ENCODE measurements at regions not wholly inside any gene's neighbourhood (a gene's known extent, or its start where the extent isn't known, plus 50 kb on each side); places are given as distances from the start of the nearest gene placed in this dataset.
A peak's percentile ranks its signal among the peaks of the same experiment; 100 is the strongest.

DNA sequence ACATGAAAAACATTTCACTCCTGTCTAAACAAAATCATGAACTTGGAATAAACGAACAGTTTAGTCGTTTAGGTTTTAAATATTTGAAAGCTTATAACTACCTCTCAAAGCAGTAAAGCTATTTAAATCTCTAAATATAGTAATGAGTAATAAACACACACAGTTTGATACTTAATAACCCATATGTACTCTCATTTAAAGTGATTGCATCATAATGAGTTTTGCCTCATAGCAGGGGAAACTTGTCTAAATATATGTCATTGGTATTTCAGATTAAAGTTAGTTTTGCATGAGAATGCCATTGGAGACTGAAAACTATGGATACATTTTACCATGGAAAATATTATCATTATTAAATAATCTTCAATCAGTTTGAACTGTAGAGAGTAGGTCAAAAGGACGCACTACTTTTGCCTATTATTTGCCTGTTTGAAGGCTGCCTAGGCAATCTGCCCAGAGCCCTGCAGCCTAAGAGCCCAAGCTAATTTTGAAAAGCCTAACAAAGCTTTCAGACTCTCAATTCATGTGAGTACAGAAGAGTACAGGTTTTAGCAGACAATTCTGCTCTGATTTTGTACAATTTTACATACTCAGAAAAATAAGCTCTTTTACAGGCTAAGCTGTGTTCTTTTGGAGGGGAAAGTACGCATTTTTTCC lies 632.8 kb downstream of the HACE1 start:
- no peak for DNase-seq (ENCODE audit: low read depth)
- no peak overlapping the region for H3K4me3 ChIP-seq (ENCODE audit: low read depth, low read length)
- TF ChIP-seq, protein P1, sequence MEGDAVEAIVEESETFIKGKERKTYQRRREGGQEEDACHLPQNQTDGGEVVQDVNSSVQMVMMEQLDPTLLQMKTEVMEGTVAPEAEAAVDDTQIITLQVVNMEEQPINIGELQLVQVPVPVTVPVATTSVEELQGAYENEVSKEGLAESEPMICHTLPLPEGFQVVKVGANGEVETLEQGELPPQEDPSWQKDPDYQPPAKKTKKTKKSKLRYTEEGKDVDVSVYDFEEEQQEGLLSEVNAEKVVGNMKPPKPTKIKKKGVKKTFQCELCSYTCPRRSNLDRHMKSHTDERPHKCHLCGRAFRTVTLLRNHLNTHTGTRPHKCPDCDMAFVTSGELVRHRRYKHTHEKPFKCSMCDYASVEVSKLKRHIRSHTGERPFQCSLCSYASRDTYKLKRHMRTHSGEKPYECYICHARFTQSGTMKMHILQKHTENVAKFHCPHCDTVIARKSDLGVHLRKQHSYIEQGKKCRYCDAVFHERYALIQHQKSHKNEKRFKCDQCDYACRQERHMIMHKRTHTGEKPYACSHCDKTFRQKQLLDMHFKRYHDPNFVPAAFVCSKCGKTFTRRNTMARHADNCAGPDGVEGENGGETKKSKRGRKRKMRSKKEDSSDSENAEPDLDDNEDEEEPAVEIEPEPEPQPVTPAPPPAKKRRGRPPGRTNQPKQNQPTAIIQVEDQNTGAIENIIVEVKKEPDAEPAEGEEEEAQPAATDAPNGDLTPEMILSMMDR (IDR thresholded peaks at IDR 0.05; ENCODE audit: control insufficient read depth, extremely low read depth, insufficient read depth): no peak

DNA sequence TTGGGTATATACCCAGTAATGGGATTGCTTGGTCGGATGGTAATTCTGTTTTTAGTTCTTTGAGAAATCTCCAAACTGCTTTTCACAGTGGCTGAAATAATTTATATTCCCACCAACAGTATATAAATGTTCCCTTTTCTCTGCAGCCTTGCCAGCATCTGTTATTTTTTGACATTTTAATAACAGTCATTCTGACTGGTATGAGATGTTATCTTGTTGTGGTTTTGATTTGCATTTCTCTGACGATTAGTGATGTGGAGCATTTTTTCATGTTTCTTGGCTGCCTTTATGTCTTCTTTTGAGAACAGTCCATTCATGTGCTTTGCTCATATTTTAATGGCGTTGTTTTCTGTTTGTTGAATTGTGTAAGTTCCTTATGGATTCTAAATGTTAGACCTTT lies 641.6 kb downstream of the HACE1 start:
- H3K4me3 ChIP-seq (ENCODE audit: low read depth, low read length): no peak overlapping the region
- TF ChIP-seq, protein P1 (IDR thresholded peaks at IDR 0.05; ENCODE audit: control insufficient read depth, extremely low read depth, insufficient read depth): no peak
- no peak for DNase-seq (ENCODE audit: low read depth)

DNA sequence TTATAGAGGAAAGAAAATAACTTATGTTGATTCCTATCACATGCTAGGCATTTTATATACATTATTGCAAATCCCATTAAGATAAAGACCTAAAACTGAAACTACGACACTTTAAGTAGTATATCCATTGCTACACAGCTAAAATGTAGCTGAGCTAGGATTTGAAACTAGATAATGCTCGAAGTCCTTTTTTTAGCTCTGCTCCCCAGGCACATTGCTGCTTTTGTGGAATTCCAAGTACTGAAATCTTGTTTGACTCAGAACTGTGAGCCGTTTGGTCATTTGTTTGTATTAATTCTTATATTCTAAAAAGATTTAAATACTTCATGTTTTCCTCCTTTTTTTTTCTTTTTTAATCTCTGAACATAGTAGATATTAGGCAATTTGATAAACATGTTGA lies 644.8 kb downstream of the HACE1 start:
- no peak for DNase-seq (ENCODE audit: low read depth)

DNA sequence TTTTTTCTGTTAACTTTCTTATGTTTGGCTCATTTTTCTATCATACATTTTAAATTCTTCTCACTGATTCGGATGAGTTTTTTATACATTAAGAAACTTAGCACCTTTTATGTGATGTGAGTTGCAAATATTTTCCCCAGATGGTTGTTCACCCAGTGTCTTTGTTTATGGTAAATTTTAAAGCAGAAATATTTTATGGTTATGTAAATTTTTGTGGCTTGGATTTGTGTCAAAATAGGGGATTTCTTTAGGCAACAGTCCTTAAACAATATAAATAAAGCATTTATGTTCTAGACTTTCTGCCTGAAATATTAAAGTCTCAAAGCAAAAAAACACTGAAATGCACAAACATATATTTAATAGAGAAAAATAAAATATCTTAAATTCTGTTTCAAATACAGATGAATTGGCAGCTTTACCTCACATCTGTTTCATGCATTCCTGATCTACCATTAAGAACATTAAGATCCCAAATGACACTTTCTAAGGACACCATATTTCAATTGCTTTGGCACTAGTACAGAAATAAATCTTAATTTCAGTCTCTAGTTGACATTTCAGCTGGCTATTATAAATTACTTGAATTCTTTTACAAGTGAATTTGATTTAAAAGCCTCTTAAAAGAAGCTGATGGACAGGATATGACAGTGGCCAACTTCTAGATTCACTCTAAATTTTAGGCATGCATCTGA lies 646.6 kb downstream of the HACE1 start:
- no peak for DNase-seq (ENCODE audit: low read depth)
- no peak overlapping the region for H3K4me3 ChIP-seq (ENCODE audit: low read depth, low read length)
- TF ChIP-seq, protein P1 (IDR thresholded peaks at IDR 0.05; ENCODE audit: control insufficient read depth, extremely low read depth, insufficient read depth): no peak

More for the DNA sequence above, 644.8 kb downstream of the HACE1 start:
- no peak overlapping the region for H3K4me3 ChIP-seq (ENCODE audit: low read depth, low read length)
- TF ChIP-seq, protein P1 (IDR thresholded peaks at IDR 0.05; ENCODE audit: control insufficient read depth, extremely low read depth, insufficient read depth): no peak

DNA sequence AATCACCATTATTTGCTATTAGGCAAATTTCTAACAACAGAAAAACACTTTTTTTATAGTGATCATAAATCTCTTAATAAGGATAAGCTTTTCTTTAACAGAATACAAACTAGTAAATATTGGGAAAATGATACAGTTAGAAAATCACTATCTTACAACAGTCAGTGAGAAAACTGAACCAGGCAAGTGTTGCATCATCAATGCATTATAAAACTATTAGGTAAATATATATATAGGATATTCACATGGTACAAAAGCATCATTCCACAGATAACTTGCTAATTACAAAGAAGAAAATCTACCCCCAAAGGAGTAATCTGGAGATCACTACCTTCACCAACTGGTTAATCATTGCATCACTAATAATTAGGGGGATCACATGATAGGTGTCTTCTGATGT lies 652.1 kb downstream of the HACE1 start:
- no peak for DNase-seq (ENCODE audit: low read depth)
- H3K4me3 ChIP-seq (ENCODE audit: low read depth, low read length): no peak overlapping the region
- TF ChIP-seq, protein P1 (IDR thresholded peaks at IDR 0.05; ENCODE audit: control insufficient read depth, extremely low read depth, insufficient read depth): no peak

DNA sequence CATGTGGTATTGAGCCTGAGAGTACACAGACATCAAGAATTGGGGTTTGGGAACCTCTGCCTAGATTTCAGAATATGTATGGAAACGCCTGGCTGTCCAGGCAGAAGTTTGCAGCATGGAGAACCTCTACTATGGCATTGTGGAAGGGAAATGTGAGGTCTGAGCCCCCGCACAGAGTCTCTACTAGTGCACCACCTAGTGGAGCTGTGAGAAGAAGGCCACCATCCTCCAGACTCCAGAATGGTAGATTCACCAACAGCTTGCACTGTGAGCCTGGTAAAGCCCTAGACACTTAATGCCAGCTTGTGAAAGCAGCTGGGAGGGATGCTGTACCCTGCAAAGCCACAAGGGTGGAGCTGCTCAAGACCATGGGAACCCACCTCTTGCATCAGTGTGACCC lies 658.2 kb downstream of the HACE1 start:
- no peak for DNase-seq (ENCODE audit: low read depth)
- TF ChIP-seq, protein P1 (IDR thresholded peaks at IDR 0.05; ENCODE audit: control insufficient read depth, extremely low read depth, insufficient read depth): peak; percentile 16; the same call in 1 of the 2 replicates

More for the DNA sequence above, 658.2 kb downstream of the HACE1 start:
- H3K4me3 ChIP-seq (ENCODE audit: low read depth, low read length): no peak overlapping the region

Data from LNCaP clone FGC (cell line).